Skeletal muscle tissue (tissue), 3 donors: ENCODE measurements at regions not wholly inside any gene's neighbourhood (a gene's known extent, or its start where the extent isn't known, plus 50 kb on each side); places are given as distances from the start of the nearest gene placed in this dataset.

ENCODE experiments used
- H3K27ac ChIP-seq: one replicate; pipeline ENCODE4 v1.7.0; 2013; ENCODE audit warnings: mild to moderate bottlenecking, low read depth, low read length, inconsistent platforms
- H3K27me3 ChIP-seq, 3 donors: one replicate each; pipeline ENCODE4 v1.7.0; 2013; ENCODE audit warnings: low read length in 3 of 3; ENCODE audit not compliant: control insufficient read depth in 3 of 3, insufficient read depth in 3 of 3
- H3K36me3 ChIP-seq, 3 donors: one replicate each; pipeline ENCODE4 v1.7.0; 2013; ENCODE audit warnings: low read length in 3 of 3; ENCODE audit not compliant: control insufficient read depth in 3 of 3, insufficient read depth in 3 of 3
- H3K4me1 ChIP-seq, 3 donors: one replicate each; pipeline ENCODE4 v1.7.0; 2013; ENCODE audit warnings: low read length in 3 of 3, mild to moderate bottlenecking in 3 of 3; ENCODE audit not compliant: control insufficient read depth in 3 of 3, insufficient read depth in 3 of 3
- H3K4me3 ChIP-seq, 3 donors: one replicate each; pipeline ENCODE4 v1.7.0; 2013; ENCODE audit warnings: low read length in 3 of 3
- H3K9ac ChIP-seq, 3 donors: one replicate each; pipeline ENCODE4 v1.7.0; 2013; ENCODE audit warnings: low read length in 3 of 3, mild to moderate bottlenecking in 3 of 3, moderate library complexity in 2 of 3, low read depth in 1 of 3
- H3K9me3 ChIP-seq, 3 donors: one replicate each; pipeline ENCODE4 v1.7.0; 2013; ENCODE audit warnings: low read length in 3 of 3; ENCODE audit not compliant: control insufficient read depth in 3 of 3
- donor health status: Osteomylitis.

GRCh38 chr1:222047366-222047765 is 305.5 kb upstream of the DUSP10 start:
- H3K36me3 ChIP-seq, result no peaks in the 10 kb centered on the region
- H3K4me3 ChIP-seq, result no peak overlapping the region
- H3K4me1 ChIP-seq, result peaks cover 11 to 31% (median 16%) of the 10 kb centered on the region in 3 donors
- no peaks in the 10 kb centered on the region for H3K9me3 ChIP-seq
- no peak overlapping the region for H3K9ac ChIP-seq
- no peak overlapping the region for H3K27ac ChIP-seq
- no peaks in the 10 kb centered on the region for H3K27me3 ChIP-seq

DNA sequence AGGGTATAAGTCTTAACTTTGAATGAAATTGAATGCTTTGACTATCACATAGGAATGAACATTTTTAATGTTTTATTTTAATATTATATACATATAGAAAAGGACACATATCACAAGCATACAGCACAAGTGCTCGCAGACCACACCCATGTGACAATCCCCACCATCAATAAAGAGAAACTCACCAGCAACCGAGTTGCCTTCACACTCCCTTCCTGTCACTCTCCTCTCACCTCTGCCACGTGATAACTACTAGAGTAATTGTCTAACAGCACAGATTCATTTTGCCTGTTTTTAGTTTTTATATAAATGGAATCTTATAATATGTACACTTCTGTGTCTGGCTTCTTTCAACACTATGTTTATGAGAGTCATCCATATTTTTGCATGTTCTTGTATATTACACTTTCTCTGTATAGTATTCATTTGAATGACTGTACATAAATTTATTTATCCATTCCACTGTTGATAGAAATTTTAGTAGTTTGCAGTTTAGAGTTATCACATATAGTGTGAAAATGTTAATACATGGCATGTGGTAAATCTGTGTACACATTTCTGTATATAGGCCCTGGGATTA is 304.9 kb upstream of the DUSP10 start:
- H3K9me3 ChIP-seq, result no peaks in the 10 kb centered on the region
- H3K9ac ChIP-seq, result no peak overlapping the region
- H3K27me3 ChIP-seq, result no peaks in the 10 kb centered on the region
- no peaks in the 10 kb centered on the region for H3K36me3 ChIP-seq
- no peak overlapping the region for H3K4me3 ChIP-seq
- H3K4me1 ChIP-seq, result peaks cover 11 to 37% (median 17%) of the 10 kb centered on the region in 3 donors
- H3K27ac ChIP-seq, result no peak overlapping the region

DNA sequence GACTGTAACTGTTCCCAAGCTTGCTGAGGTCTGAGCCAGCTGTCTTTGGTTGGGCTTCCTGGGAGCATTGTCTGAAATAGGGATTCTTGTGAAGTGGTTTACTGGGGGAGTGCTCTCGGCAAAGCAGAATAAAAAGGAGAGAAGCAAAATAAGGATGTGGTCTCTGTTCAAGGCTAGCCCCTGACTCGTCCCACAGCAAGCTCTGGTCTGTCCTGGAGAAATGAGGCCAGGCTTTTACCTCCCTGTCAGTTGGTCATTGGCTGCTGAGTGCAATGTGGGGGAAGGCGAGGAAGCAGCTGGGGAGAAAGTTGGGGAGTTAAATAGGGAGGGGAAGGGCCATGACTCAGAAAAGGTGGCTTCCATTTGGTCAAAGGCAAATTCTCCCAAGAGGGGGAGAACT is 303.9 kb upstream of the DUSP10 start:
- H3K9me3 ChIP-seq, result no peaks in the 10 kb centered on the region
- peaks cover 13 to 43% (median 22%) of the 10 kb centered on the region in 3 donors for H3K4me1 ChIP-seq
- H3K9ac ChIP-seq, result no peak overlapping the region
- H3K27me3 ChIP-seq, result no peaks in the 10 kb centered on the region
- no peak overlapping the region for H3K4me3 ChIP-seq
- no peaks in the 10 kb centered on the region for H3K36me3 ChIP-seq
- no peak overlapping the region for H3K27ac ChIP-seq

DNA sequence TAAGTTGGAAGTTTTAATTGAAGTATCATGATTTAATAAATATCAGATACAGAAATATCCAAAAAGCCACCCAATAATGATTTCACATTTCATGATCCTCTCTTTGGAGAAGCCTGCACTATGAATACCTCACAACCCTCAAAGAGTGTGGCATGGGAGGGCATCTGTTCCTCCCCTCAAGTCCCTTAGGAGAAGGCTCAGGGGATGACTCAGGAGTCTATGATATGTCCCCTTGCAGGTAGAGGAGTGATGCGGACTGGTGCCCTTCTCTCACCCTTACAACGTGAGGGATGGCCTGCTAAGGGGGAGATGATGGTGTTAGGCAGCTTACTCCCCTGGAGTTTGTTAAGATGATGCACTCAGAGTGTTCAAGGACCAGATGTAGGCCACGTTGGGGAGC is 303.3 kb upstream of the DUSP10 start:
- no peaks in the 10 kb centered on the region for H3K9me3 ChIP-seq
- no peaks in the 10 kb centered on the region for H3K27me3 ChIP-seq
- no peaks in the 10 kb centered on the region for H3K36me3 ChIP-seq
- peak overlapping the region; percentile 90 for H3K27ac ChIP-seq
- no peak overlapping the region for H3K9ac ChIP-seq
- H3K4me1 ChIP-seq, result peaks cover 13 to 44% (median 24%) of the 10 kb centered on the region in 3 donors
- no peak overlapping the region for H3K4me3 ChIP-seq

GRCh38 chr1:222043444-222044292 is 301.8 kb upstream of the DUSP10 start:
- peak overlapping the region; percentile 90 for H3K27ac ChIP-seq
- no peak overlapping the region for H3K4me3 ChIP-seq
- peak overlapping the region; percentile 37 to 65 (median 61) for H3K9ac ChIP-seq
- peaks cover 13 to 51% (median 30%) of the 10 kb centered on the region in 3 donors for H3K4me1 ChIP-seq
- no peaks in the 10 kb centered on the region for H3K27me3 ChIP-seq
- H3K9me3 ChIP-seq, result no peaks in the 10 kb centered on the region
- no peaks in the 10 kb centered on the region for H3K36me3 ChIP-seq

DNA sequence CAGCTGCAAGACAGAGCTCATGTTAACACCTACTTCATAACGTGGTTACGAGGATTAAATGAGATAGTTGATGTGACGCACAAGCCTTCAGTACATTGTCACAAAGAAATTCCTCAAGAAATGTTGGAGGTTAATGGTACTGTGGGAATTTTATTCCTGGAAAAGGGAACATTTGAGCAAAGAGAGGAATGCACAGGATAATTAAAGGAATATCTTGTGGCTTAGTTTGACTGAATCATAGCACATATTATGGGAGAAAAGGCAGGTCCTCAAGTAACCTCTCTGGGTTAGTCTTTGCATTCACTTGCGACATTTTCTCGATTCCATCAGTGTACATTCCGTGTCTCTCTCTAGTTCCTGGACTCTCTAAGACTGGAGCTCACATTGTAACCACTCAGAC is 300.2 kb upstream of the DUSP10 start:
- Histone ChIP-seq H3K36me3 (no peaks in the 10 kb centered on the region), H3K9ac (no peak overlapping the region), H3K4me1 (peaks cover 13 to 51% (median 30%) of the 10 kb centered on the region in 3 donors), H3K9me3 (no peaks in the 10 kb centered on the region), H3K4me3 (no peak overlapping the region), H3K27me3 (no peaks in the 10 kb centered on the region), H3K27ac (peak overlapping the region; percentile 90)

- no peaks in the 10 kb centered on the region for H3K36me3 ChIP-seq
- H3K27ac ChIP-seq, result peak overlapping the region; percentile 98
- H3K4me1 ChIP-seq, result peaks cover 13 to 51% (median 30%) of the 10 kb centered on the region in 3 donors
- peak overlapping the region; percentile 64 to 78 (median 77) for H3K9ac ChIP-seq
- peak overlapping the region; percentile 37 to 41 (median 40) for H3K4me3 ChIP-seq
- H3K27me3 ChIP-seq, result no peaks in the 10 kb centered on the region
- H3K9me3 ChIP-seq, result no peaks in the 10 kb centered on the region
Observed at GRCh38 chr1:222040955-222041354, 299.1 kb upstream of the DUSP10 start.

- Histone ChIP-seq H3K4me1 (peaks cover 13 to 48% (median 30%) of the 10 kb centered on the region in 3 donors), H3K36me3 (no peaks in the 10 kb centered on the region), H3K4me3 (peak overlapping the region; percentile 40 to 49 (median 45)), H3K27me3 (no peaks in the 10 kb centered on the region), H3K9ac (peak overlapping the region; percentile 77 to 78 (median 77)), H3K27ac (peak overlapping the region; percentile 98), H3K9me3 (no peaks in the 10 kb centered on the region)
Observed at GRCh38 chr1:222040121-222040805, 298.4 kb upstream of the DUSP10 start.

DNA sequence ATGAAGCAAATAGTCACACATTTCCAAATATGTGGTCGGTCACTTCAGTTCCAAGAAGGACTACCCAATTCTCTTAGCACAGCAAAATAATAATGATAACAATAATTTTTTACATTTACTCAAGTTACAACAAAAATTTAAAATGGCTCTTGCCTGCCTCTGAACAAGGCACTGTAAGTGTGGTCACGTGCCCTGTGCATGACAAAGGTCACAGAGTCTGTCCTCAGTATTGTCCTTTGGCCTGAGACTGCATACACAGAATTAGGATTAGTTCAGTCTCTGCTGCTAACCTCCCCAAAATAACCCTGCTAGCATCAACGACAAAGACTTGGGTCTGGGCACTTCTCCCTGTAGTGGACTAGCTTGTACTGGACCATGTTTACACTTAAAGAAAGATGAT is 297.1 kb upstream of the DUSP10 start:
- Histone ChIP-seq H3K9me3 (no peaks in the 10 kb centered on the region), H3K27ac (peak overlapping the region; percentile 98), H3K27me3 (no peaks in the 10 kb centered on the region), H3K9ac (peak overlapping the region in 2 of 3 donors; percentile 77 to 78), H3K4me1 (peaks cover 13 to 36% (median 26%) of the 10 kb centered on the region in 3 donors), H3K4me3 (no peak overlapping the region), H3K36me3 (no peaks in the 10 kb centered on the region)

- Histone ChIP-seq H3K36me3 (no peaks in the 10 kb centered on the region), H3K4me3 (no peak overlapping the region), H3K27me3 (no peaks in the 10 kb centered on the region), H3K9ac (no peak overlapping the region), H3K27ac (peak overlapping the region; percentile 98), H3K9me3 (no peaks in the 10 kb centered on the region), H3K4me1 (peaks cover 4 to 23% (median 16%) of the 10 kb centered on the region in 3 donors)
Observed at GRCh38 chr1:222037720-222038119, 295.8 kb upstream of the DUSP10 start.
